ENCODE measurements at regions not wholly inside any gene's neighbourhood (a gene's known extent, or its start where the extent isn't known, plus 50 kb on each side); places are given as distances from the start of the nearest gene placed in this dataset.

DNA sequence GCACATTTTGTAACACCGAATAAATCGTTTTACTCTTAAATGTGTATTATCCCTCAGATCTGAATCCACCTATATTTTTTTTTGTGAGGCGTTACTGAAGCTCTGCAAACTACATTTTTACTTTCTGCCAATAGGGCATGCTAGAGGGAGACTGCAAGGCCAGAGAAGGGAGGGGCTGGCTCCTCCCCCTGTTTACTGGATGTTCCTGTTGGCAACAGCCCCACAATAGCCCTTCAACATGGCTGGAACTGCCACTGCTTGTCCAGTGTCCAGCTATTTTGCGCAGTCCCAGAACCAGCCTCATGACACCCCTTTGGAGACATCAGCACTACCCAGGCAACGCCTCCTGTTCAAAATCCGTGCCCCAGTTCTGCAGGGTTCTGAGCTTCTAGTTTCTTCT, 85.4 kb upstream of the MIER3 start:
- no peak for TF ChIP-seq CTCF (conservative IDR thresholded peaks at IDR 0.05 in 1 of 2, IDR thresholded peaks at IDR 0.05 in 1 of 2; ENCODE audit: low read depth in 1 of 2, low read length in 2 of 2)
- TF ChIP-seq EZH2 (IDR thresholded peaks at IDR 0.05; ENCODE audit: low read length, missing control alignments) = no peak
